ENCODE measurements at regions not wholly inside any gene's neighbourhood (a gene's known extent, or its start where the extent isn't known, plus 50 kb on each side); places are given as distances from the start of the nearest gene placed in this dataset.
A peak's percentile ranks its signal among the peaks of the same experiment; 100 is the strongest.

DNA sequence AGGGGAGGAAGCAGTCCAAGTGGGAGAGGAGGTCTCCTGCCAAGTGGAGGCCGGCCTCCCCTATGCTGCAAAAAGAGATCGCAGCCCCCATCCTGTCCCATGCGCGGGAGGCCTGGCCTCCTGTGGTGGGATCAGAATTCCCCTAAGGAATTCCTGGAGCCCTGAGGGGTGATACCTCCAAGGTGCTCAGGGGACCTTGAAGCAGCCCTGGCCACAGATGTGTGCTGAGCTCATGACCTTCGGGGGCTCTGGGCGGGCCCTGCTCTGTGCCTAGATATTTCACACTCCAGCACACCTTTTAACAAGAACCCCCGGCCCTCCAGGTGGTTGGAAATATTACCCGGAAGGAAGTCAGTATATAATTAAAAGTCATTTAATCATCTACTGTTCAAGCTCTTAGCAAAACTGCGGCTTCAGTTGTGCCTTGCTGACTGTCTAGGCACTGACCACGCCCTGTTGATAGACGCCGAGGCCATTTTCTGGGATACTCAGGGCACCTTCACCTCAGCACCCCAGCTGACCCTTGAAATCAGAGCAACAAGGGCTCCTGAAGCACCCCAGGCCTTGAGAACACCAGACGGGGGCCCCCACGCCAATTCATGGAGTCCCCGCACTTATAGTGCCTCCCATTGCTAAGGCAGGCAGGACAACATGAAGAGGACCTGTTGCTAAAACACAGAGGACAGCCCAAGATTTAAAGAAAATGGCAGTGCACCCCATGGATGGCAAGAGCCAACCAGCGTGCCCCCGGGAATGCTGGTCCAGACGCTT is 119.1 kb downstream of the NDUFA10 start:
- DNase-seq = no peak

GRCh38 chr2:239905306-239905705 is 119.8 kb downstream of the NDUFA10 start:
- DNase-seq = no peak

DNA sequence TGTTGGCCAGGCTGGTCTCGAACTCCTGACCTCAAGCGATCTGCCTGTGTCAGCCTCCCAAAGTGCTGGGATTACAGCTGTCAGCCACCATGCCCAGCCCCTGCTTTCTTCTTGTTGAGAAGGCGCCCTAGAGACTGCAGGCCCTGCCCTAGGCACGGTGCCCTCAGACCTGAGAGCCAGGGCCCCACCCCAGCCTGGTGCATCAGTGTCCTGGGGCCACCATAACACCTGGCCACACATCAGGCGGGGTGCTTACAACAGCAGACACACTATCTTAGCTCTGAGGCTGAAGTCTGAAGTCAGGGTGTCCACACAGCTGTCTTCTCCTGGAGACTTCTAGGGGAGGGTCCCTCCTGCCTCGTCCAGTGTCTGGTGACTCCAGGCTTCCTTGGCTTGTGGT is 120.6 kb downstream of the NDUFA10 start:
- DNase-seq = no peak

DNA sequence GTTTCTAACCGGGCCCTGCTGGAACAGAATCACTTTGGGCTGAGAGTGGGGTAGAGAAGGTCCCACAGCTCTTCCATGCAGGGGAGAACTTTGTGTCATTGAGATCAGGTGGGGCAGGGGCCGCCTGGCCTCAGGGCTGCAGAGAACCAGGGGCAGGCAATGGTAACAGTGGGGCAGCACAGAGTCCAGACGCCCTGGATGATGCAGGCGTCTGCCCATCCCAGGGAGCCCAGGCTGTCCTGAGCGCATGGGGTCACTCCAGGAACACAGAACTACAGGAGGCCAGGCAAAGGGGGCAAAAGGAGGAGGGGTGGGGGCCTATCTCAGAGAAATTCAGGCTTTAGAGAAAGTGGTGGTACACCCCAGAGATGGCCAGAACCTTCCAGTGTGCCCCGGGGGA is 121.3 kb downstream of the NDUFA10 start:
- DNase-seq = no peak

GRCh38 chr2:239903210-239903609 is 121.9 kb downstream of the NDUFA10 start:
- no peak for DNase-seq

DNA sequence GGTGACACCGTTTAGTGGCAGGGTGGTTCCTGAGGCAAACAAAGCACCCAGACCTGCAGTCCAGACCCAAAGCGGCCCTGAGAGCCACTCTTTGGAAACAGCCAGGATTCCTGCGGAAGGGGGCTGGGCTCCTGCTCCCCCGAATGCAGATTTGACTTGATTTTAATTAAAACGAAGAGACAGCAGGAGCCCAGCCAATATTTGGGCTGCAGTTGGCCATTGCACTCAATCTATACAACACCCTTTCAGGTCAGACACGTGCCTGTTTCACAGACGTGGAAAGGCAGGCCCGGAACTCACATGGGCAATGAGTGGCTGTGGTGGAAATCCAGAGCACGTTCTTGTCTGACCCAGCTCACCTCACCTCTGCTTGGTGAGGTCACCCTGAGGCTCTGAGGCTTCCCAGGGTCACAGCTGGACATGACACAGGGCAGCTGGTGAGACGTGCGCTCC is 122.4 kb downstream of the NDUFA10 start:
- DNase-seq = no peak

- DNase-seq = no peak
Observed at GRCh38 chr2:239898292-239898925, 126.7 kb downstream of the NDUFA10 start.

DNA sequence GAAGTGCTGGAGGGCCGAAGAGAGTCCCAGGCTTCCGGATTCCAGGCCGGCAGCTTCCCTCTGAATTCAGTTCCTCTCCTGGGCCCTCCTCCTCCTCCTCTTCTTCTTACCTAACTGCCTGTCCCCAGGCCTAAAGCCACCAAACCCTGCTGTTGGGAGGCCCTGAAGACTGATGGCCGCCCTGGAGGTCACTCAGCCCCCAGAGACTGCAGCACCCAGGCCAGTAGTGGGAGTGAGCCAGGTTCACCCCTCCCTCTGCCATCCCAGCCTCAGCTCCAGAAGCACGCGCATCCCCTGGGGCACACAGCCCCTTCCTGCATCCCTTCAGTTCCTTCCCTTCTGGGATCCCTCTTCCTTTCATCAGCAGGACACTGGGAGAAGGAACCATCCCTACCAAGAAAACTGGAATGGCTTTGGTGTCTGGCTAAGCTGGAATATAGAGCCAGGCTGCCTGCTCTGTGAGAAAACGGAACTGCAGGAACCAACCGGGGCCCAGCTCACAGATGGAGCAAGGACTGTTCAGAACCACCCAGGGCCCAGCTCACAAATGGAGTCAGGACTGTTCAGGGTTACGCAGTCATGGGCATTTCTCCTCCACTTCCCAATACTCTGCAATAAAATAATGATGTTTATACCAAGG is 127.4 kb downstream of the NDUFA10 start:
- DNase-seq = no peak

GRCh38 chr2:239896075-239896474 is 129.1 kb downstream of the NDUFA10 start:
- DNase-seq = no peak

GRCh38 chr2:239895669-239896068 is 129.5 kb downstream of the NDUFA10 start:
- DNase-seq = no peak

DNA sequence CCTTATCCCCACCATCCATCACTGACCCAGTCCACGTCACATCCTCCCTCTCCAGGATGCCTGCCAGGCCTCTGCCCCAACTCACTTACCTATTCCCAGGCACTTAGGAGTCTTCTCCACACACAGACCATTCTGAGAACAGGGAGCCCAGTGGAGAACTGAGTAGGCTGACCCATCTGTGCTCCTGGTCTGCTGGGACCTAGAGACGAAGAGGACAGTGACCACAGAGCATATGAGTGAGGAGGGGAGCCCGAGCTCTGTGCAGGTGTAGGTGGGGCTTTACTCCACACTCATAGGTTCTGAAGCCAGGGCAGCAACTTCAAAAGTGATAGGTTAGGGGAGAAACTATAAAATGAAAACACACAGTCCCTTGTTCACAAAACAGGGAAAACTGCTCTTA is 130.0 kb downstream of the NDUFA10 start:
- DNase-seq = no peak

GRCh38 chr2:239894276-239894675 is 130.9 kb downstream of the NDUFA10 start:
- DNase-seq = no peak

- DNase-seq = no peak
Observed at GRCh38 chr2:239893236-239893515, 132.0 kb downstream of the NDUFA10 start.

GRCh38 chr2:239892441-239893235 is 132.5 kb downstream of the NDUFA10 start:
- DNase-seq = no peak

- DNase-seq = no peak
Observed at GRCh38 chr2:239891698-239892097, 133.4 kb downstream of the NDUFA10 start.

DNA sequence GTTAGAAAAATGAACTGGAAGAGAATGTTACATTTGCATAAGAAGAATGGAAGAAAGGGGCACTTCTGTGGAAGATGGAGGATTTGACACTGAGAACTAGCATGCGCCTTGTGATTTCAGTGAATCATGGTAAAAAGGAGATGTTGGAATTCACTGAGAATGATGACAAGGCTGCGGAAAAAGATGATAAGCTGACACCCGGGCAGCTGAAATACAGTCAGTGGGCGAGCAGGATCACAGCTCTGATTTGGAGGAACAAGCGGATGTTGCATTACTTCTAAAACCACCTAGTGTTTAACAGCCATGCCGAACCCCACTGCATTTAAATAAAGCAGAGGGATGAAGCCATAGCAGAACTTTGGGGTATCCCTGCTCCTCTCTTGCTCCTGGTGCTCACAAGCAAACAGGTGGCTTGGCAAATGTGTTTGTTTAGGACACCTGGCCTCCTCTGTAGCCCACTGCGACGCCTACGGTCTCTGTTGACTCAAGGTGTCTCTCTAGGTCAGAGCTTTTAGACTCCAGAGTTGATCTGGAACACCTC is 134.9 kb downstream of the NDUFA10 start:
- DNase-seq = no peak

- DNase-seq = peak; percentile 47
Observed at GRCh38 chr2:239889641-239890121, 135.5 kb downstream of the NDUFA10 start.

DNA sequence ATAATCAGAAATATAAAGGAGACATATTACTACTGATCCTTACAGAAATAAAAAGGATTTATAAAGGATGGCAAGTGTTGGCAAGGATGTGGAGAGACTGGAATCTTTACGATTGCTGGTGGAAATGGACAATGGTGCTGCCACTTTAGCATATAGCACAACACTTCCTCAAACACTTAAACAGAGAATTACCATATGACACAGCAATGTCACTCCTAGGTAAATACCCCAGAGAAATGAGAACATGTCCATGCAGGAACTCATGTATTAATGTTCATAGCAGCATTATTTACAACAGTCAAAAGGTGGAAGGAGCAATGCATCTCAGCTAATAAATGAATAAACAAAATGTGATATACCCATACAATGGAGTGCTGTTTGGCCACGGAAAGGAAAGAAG is 137.5 kb downstream of the NDUFA10 start:
- DNase-seq = no peak

DNA sequence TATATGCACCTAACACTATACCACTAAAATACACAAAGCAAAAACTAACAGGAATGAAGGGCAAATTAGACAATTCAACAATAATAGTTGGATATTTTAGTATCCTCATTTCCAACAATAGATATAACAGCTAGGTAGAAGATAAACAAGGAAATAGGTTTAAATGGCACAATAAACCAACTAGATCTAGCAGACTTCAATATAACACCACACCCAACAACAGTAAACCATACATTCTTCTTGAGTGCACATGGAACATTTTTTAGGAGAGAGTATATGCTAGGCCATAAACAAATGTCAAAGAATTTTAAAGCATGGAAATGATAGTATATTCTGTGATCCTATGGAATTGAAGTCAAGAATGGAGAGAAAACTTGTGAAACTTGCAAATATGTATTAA is 138.4 kb downstream of the NDUFA10 start:
- no peak for DNase-seq

DNA sequence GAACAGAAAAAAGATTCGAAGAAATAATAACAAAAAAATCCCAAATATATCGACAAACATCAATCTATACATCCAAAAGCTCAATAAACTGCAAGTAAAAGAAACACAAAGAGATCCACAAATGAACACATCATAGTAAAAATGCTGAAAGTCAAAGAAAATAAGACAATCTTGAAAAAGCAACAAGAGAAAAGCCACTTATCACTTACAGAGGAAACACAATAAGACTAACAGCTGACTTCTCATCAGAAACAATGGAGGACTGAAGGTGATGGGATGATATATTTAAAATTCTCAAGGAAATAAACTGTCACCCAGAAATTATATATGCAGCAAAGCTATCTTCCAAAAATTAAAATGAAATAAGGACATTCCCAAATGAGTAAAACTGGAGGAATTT is 140.3 kb downstream of the NDUFA10 start:
- no peak for DNase-seq

GRCh38 chr2:239884051-239884405 is 141.1 kb downstream of the NDUFA10 start:
- no peak for DNase-seq

DNA sequence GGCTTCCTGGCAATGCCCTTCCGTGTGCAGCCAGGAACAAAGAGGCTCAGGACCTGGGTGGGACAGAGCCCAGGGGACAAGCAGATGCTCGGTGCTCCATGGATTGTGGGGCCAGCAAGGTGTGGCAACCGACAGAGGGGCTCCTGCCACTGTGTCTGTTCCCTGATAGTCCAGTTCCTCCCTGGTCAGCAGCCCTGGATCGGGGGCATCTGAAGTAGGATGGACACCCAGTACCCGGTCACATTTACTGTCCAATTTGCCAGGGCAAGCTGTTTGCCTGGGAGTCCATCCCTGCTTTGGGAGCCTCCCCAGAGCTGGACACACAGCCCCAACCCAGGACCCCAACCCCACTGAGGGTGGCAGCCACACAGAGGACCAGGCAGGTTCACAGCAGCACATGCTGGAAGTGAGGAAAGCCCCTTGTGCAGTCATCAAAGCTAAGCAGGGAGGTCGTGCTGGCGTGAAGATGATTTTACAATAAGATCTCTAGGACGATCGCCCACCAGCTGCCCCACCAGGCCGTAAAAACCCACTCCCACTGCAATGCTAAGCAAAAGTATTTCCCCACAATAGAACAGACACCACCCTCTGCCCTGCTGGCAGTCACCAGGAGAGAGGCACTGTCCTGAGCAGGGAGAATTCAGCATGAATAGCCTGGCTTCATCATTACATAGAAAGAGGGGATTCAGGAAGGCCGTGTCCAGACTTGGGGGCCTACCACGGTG is 141.7 kb downstream of the NDUFA10 start:
- DNase-seq = no peak

All from femur (tissue), 1 donor.